Neural progenitor cell (in vitro differentiated cells): ENCODE measurements at regions not wholly inside any gene's neighbourhood (a gene's known extent, or its start where the extent isn't known, plus 50 kb on each side); places are given as distances from the start of the nearest gene placed in this dataset.

Source experiments
- DNase-seq: peaks from one replicate; pipeline ENCODE4 v3.0.0-alpha.2; 2016; ENCODE audit warnings: low spot score
- H2AFZ ChIP-seq: fragments of 200-600 bp; sonication (generic); replicated peaks from 2 replicates; pipeline ENCODE4 v1.6.1; 2016; ENCODE audit warnings: antibody characterized with exemption
- H3F3A ChIP-seq: fragments of 200-600 bp; sonication (generic); 2 replicates; pipeline ENCODE4 v1.6.1; 2016; ENCODE audit warnings: antibody characterized with exemption, low read depth
- H3K27ac ChIP-seq: fragments of 200-600 bp; sonication (generic); 2 replicates; pipeline ENCODE4 v1.5.1; 2016; ENCODE audit warnings: mild to moderate bottlenecking
- H3K27me3 ChIP-seq: fragments of 200-600 bp; sonication (generic); 2 replicates; pipeline ENCODE4 v1.6.1; 2016; ENCODE audit warnings: mild to moderate bottlenecking, moderate library complexity
- H3K36me3 ChIP-seq: fragments of 200-600 bp; sonication (generic); 2 replicates; pipeline ENCODE4 v1.5.1; 2016
- H3K4me1 ChIP-seq: fragments of 200-600 bp; sonication (generic); 2 replicates; pipeline ENCODE4 v1.6.1; 2016; ENCODE audit warnings: mixed run types
- H3K4me2 ChIP-seq: fragments of 200-600 bp; sonication (generic); 2 replicates; pipeline ENCODE4 v1.6.1; 2016
- H3K4me3 ChIP-seq: fragments of 200-600 bp; sonication (generic); 2 replicates; pipeline ENCODE4 v1.5.1; 2016
- H3K79me2 ChIP-seq: fragments of 200-600 bp; sonication (generic); 2 replicates; pipeline ENCODE4 v1.6.1; 2016; ENCODE audit warnings: low read depth
- H3K9ac ChIP-seq: fragments of 200-600 bp; sonication (generic); 2 replicates; pipeline ENCODE4 v1.6.1; 2016
- H3K9me3 ChIP-seq: fragments of 200-600 bp; sonication (generic); 2 replicates; pipeline ENCODE4 v1.5.1; 2016; ENCODE audit warnings: low read depth
- H4K20me1 ChIP-seq: fragments of 200-600 bp; sonication (generic); 2 replicates; pipeline ENCODE4 v1.6.1; 2016; ENCODE audit warnings: low read depth
- H3K27ac Mint-ChIP-seq: 3 replicates; pipeline ENCODE4 v1.8.0; 2021; ENCODE audit warnings: mixed read lengths
- H3K27me3 Mint-ChIP-seq: 2 replicates; pipeline ENCODE4 v1.8.0; 2022; ENCODE audit warnings: low read depth, mild to moderate bottlenecking, inconsistent platforms, moderate library complexity, mixed read lengths; ENCODE audit not compliant: insufficient read depth
- H3K36me3 Mint-ChIP-seq: 3 replicates; pipeline ENCODE4 v1.8.0; 2021; ENCODE audit warnings: mixed read lengths
- H3K4me1 Mint-ChIP-seq: 3 replicates; pipeline ENCODE4 v1.8.0; 2021; ENCODE audit warnings: mixed read lengths
- H3K4me3 Mint-ChIP-seq: 3 replicates; pipeline ENCODE4 v1.8.0; 2021; ENCODE audit warnings: mild to moderate bottlenecking, moderate library complexity, mixed read lengths
- H3K9me3 Mint-ChIP-seq: 3 replicates; pipeline ENCODE4 v1.8.0; 2020; ENCODE audit warnings: mixed read lengths
- CTCF ChIP-seq: fragments of 200-600 bp; sonication (generic); IDR thresholded peaks from 2 replicates; pipeline ENCODE4 v1.5.1; 2017; ENCODE audit warnings: antibody characterized with exemption, mild to moderate bottlenecking
- EZH2 ChIP-seq: fragments of 200-600 bp; sonication (generic); IDR thresholded peaks from 2 replicates; pipeline ENCODE4 v1.6.1; 2017; ENCODE audit warnings: antibody characterized with exemption, mild to moderate bottlenecking, moderate library complexity
- EZH2phosphoT487 ChIP-seq: fragments of 200-600 bp; sonication (generic); IDR thresholded peaks from 2 replicates; pipeline ENCODE4 v1.6.1; 2017; ENCODE audit warnings: antibody characterized with exemption

- no peaks in the 10 kb centered on the region for H3F3A ChIP-seq
- no peaks in the 10 kb centered on the region for H3K9me3 ChIP-seq
- no peaks in the 10 kb centered on the region for H3K27me3 ChIP-seq
- H3K4me3 ChIP-seq, result no peak overlapping the region
- TF ChIP-seq EZH2, result no peak
- TF ChIP-seq EZH2phosphoT487, result no peak
- TF ChIP-seq CTCF, result no peak
- no peaks in the 10 kb centered on the region for H3K36me3 ChIP-seq
- peaks cover 4% of the 10 kb centered on the region for H3K4me1 ChIP-seq
- H2AFZ ChIP-seq, result no peak overlapping the region
- H3K79me2 ChIP-seq, result no peaks in the 10 kb centered on the region
- no peak overlapping the region for H3K9ac ChIP-seq
- H3K27ac Mint-ChIP-seq, result no peak overlapping the region
- peaks cover 14% of the 10 kb centered on the region for H3K4me1 Mint-ChIP-seq
- no peak for DNase-seq
- no peaks in the 10 kb centered on the region for H3K9me3 Mint-ChIP-seq
- H4K20me1 ChIP-seq, result peaks cover 10% of the 10 kb centered on the region
- H3K4me2 ChIP-seq, result no peak overlapping the region
- H3K36me3 Mint-ChIP-seq, result no peaks in the 10 kb centered on the region
- no peak overlapping the region for H3K27ac ChIP-seq
- no peak overlapping the region for H3K4me3 Mint-ChIP-seq
- peaks cover 14% of the 10 kb centered on the region for H3K27me3 Mint-ChIP-seq
Measured at GRCh38 chr22:26847816-26848215, 190.4 kb downstream of the MIAT start.

- no peaks in the 10 kb centered on the region for H3K36me3 Mint-ChIP-seq
- Histone ChIP-seq H3K4me1 (peaks cover 4% of the 10 kb centered on the region), H3K36me3 (no peaks in the 10 kb centered on the region), H3K9me3 (no peaks in the 10 kb centered on the region), H3K9ac (no peak overlapping the region), H3K27ac (no peak overlapping the region), H3K27me3 (no peaks in the 10 kb centered on the region), H3K4me3 (no peak overlapping the region), H3K79me2 (no peaks in the 10 kb centered on the region), H3K4me2 (no peak overlapping the region), H4K20me1 (peaks cover 10% of the 10 kb centered on the region), H2AFZ (no peak overlapping the region), H3F3A (no peaks in the 10 kb centered on the region)
- H3K4me1 Mint-ChIP-seq, result peaks cover 14% of the 10 kb centered on the region
- TF ChIP-seq EZH2, result no peak
- no peak for TF ChIP-seq CTCF
- TF ChIP-seq EZH2phosphoT487, result no peak
- H3K27ac Mint-ChIP-seq, result no peak overlapping the region
- DNase-seq, result peak; percentile 43
- no peak overlapping the region for H3K4me3 Mint-ChIP-seq
- no peaks in the 10 kb centered on the region for H3K9me3 Mint-ChIP-seq
- peaks cover 14% of the 10 kb centered on the region for H3K27me3 Mint-ChIP-seq
Measured at GRCh38 chr22:26848244-26848920, 191.0 kb downstream of the MIAT start.

GRCh38 chr22:26849575-26849974 is 192.2 kb downstream of the MIAT start:
- H3K27ac Mint-ChIP-seq, result no peak overlapping the region
- H3K27me3 Mint-ChIP-seq, result peaks cover 17% of the 10 kb centered on the region
- Histone ChIP-seq H3K9me3 (no peaks in the 10 kb centered on the region), H3F3A (no peaks in the 10 kb centered on the region), H3K79me2 (no peaks in the 10 kb centered on the region), H3K27ac (no peak overlapping the region), H3K4me2 (no peak overlapping the region), H3K4me3 (no peak overlapping the region), H3K9ac (no peak overlapping the region), H2AFZ (no peak overlapping the region), H4K20me1 (peaks cover 10% of the 10 kb centered on the region), H3K4me1 (peaks cover 4% of the 10 kb centered on the region), H3K27me3 (peaks cover 7% of the 10 kb centered on the region), H3K36me3 (no peaks in the 10 kb centered on the region)
- no peaks in the 10 kb centered on the region for H3K9me3 Mint-ChIP-seq
- H3K36me3 Mint-ChIP-seq, result no peaks in the 10 kb centered on the region
- no peak for DNase-seq
- no peak overlapping the region for H3K4me3 Mint-ChIP-seq
- H3K4me1 Mint-ChIP-seq, result peaks cover 14% of the 10 kb centered on the region
- TF ChIP-seq CTCF (no peak), EZH2 (no peak), EZH2phosphoT487 (no peak)
